ENCODE measurements at regions not wholly inside any gene's neighbourhood (a gene's known extent, or its start where the extent isn't known, plus 50 kb on each side); places are given as distances from the start of the nearest gene placed in this dataset.

DNA sequence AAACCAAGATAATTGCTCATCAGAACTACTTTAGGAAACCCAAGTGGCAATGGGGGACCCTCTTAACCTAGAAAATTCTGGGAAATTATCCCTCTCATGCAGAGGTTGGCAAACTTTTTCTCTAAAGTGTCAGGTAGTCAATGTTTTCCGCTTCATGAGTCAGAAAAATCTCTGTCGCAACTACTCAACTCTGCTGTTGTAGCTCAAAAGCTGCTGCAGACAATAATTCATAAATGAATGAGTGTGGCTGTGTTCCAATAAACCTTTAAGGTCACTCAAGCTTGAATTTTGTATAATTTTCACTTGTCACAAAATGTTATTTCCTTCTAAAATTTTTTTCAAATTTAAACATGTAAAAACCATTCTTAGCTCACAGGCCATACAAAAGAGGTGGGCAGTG is 193.4 kb upstream of the MID1 start:
- DNase-seq (ENCODE audit: low read depth), result no peak

DNA sequence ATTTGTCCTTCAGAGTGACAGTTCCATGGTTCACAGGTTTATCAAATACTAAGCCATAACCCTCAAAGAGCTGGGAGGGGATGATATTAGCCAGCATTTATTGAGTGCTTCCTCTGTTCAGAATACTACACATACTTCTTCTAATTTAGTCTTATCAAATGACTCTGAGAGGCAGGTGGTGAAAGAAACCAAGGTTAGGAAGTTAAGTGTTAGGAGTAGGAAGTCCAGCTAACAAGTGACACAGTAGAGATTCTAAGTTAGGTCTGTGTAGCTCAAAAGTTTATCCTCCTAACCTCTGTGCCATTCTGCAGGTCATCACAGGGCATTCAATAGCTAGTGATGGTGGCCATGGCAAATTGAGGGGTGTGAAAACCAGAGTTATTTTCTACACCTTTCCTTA is 198.3 kb upstream of the MID1 start:
- DNase-seq (ENCODE audit: low read depth), result no peak

DNA sequence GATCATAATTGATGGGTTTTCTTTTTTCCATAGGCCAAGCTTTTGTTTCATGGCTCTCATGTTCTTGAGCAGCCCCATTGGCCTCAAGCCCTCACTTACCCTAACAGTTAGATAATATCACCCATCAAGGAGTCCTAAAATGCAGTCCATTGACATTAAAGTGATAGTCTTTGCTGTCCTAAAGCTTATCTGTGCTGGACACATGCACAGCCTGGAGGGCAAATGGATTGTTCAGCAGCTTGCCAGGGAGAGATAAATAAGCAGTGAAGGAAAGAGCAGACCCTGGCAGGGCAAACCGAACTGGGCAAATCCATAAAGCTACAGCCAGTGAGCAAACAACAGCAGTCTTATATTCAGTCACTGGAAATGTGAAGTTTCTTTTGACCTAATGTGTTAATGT is 199.6 kb upstream of the MID1 start:
- DNase-seq (ENCODE audit: low read depth), result no peak

DNA sequence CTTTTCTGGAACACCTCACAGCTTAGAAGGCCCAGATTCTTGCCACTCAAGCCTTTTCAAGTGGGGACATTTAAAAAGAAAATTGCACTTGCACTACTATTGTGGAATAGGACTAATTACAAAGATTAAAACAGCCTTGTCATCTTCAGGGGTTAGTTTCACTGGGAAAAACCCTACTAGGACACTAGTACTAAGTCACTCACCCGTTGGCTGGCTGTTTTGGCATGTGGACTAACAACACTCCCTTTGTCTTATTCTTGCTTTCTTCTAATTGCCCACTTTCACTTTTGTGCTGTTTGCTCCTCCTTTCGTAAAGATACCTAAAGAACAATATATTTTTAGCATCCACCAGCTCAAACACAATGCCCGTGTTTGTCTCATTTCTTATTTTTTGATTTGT is 200.9 kb upstream of the MID1 start:
- DNase-seq (ENCODE audit: low read depth), result no peak

DNA sequence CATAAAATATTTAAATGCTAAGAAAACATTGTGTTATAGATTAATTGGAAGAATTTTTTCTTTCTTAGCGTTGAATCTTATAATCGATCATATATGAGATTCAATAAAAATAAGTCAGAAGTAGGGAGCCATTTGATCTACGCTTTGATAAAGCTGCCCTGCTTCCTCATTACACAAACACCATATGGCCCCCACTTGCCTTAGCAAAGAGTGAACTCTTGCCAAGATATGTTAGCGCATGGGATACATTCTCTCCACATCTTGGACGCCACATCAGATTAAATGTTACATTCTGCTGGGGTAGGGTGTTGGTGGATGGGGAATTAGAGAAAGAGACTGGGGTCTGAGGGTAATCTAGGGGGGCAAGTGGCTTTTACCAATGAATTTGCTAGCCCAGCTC is 207.7 kb upstream of the MID1 start:
- DNase-seq (ENCODE audit: low read depth), result no peak

DNA sequence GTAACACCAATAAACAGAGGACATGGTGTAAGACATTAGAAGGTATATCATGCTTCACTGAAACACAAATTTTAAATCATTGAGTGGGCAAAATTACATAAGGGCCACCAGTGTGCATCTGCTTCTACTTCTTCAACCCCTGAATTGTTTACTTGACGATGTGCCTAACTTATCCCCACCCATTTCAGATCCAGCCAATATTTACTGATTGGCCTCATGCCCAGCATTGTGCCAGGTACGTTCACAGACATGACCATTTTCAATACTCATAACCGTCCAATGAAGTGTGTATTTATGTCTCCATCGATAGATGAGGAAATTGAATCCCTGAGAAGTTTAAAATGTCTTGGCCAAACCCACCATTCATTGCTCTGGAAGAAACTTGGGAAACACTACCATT is 208.3 kb upstream of the MID1 start:
- DNase-seq (ENCODE audit: low read depth), result no peak

DNA sequence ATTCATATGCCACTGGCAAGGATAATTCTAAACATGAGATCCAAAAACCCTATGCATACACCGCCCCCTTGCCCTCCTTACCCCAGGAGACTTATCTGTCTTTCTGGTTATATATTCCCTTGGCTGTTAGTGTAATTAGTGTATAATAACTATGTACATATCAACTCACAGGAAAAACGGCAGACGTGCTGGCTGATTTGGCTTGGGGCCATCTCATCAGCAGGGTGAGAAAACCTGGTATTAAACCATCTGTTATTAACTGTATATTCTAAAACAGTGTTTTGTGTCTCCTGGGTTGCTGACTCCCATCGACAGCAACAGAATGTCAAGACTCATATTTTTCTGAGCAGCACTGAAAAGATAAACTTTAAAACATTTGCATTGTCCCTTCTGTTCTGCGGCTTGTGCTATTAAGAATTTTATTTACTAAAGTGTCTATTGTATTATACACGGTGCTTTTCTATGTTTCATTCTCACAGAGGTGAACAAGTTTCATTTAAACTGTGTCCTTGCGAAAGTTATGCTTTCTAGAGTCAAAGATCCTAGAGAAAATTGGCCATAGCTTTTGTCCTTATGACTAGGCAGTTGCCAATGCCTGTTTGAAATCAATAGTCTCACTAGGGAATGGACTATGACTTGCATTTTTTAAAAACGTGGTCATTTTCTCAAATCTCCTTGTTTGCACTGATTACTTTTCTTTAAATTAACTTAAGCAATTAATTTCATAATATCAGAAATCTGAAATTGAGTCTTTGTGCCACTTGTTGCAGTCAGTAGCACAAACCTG is 211.5 kb upstream of the MID1 start:
- DNase-seq (ENCODE audit: low read depth), result no peak

DNA sequence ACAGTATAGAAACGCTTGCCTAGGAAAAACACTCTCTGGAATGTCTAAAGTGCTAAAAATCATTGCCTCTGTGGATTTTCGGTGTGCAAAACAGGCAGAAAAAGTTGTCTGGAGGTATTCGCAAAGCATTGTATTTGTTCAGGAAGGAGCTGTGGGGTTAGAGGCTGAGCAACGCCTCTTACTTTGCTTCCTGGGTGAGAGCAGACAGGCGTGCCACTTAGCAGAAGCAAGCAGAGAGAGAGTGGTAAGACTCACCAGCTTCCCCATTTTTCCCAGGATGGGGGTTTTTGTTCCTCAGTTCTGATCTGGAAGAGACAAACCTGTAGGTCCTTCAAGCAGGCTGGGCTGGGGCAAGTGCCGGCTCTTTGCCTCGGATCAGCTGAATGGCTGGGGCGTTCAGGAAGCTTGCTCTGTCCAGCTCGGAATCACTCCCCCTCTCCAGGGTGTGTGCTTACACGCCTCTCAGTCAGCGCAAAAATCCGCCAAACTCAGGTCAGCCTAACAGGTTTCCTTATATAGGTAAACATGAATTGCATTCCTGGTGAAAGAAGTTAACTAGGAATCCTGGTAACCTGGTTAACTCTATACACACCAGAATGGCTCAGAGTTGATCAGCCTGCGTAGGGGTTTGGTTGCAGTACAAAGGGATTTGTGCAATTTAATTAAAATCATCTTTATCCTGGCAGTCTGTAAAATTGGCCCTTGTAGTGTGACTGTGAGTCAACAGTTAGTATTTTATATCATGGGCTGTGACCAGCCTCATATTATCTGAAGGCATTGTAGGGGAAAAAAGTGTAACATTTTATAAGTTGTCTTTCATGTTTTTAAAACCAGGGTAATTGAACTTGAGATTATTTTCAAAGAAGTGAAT is 213.1 kb upstream of the MID1 start:
- no peak for DNase-seq (ENCODE audit: low read depth)

DNA sequence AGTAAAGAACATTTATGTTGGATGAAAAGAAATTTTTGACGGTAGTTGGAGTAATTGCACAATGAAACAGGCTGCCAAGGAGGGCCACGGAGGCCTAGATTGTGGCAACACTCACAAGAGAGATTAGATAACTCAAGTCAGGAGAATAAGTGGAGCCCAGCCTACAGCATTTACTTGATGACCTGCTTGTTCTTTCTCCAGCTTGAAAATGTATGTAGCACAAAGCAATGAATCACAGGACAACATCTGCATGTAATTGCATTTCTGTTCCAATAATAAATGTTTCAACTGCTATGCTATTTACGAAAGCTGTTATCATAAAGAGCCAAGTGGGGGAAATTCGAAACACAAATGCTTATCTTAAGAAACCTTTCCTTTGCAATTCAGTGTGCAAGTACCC is 221.2 kb upstream of the MID1 start:
- DNase-seq (ENCODE audit: low read depth), result no peak

DNA sequence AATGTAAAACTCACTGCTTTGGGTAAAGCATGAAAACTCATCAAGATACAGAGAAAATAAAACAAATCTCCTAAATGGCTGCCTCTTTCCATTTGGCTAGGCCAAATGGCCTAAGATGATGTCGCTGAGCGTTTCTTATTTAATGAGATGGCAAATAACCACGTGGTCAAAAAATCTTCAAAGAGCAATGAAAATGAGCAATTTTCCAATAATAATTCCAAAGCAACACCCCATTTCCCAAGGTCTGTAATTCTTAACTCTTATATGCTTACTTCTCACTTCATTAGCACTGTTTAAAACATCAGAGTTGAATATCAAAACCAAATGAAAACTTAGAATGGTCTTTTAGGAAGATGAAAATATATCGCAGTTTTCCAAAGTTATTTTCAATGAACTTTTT is 222.3 kb upstream of the MID1 start:
- no peak for DNase-seq (ENCODE audit: low read depth)

DNA sequence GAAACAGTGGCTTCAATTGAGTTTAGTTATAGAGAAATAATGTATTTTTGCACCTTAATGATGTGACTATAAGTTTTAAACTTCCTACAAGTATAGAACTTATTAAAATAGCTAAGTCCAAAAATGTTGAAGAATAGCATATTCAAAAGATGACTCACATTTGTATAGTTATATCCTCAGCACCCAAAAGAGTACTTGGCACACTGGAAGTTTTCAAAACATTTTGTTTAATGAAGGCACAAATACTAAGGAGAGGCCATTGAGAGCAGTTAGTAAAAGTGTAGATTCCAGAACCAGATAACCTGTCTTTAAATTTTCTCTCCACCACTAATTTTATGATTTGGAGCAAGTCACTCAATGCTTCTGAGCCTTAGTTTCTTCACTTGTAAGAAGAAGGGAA is 226.9 kb upstream of the MID1 start:
- peak; percentile 1 for DNase-seq (ENCODE audit: low read depth)

DNA sequence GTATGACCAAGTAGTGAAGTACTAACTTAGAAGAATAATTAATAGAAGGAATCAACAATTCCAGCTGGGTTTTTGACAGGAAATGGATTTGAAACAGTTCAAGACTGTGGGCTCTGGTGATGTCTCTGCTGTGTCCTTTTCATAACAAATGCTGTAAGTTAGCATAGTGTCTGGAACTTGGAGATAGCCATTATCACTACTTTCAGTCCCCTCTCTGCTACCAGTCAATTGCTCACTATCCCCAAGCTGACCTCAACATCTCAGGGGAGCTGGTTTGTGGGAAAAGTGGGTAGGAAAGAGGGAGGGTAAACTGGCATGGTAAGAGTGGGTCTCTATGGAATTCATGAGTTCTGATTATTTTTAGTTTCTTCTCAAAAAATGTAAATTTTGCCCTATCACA is 231.4 kb upstream of the MID1 start:
- no peak for DNase-seq (ENCODE audit: low read depth)

DNA sequence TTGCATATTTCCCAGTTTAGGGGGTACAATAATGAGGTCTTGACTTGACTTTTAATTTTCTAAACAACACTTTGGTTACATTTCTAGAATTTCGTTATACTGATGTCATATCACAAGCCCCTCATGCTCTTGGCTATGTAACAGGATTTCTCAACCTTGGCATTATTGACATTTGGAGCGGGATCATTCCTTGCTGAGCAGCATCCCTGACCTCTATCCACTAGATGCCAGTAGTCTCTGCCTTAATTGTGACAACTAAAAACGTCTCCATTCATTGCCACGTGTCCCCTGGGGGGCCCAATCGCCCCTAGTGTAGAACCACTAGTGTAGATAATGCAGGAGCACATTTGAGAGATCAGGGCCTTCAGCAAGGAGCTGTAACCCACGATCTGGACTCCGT is 234.2 kb upstream of the MID1 start:
- DNase-seq (ENCODE audit: low read depth), result no peak

DNA sequence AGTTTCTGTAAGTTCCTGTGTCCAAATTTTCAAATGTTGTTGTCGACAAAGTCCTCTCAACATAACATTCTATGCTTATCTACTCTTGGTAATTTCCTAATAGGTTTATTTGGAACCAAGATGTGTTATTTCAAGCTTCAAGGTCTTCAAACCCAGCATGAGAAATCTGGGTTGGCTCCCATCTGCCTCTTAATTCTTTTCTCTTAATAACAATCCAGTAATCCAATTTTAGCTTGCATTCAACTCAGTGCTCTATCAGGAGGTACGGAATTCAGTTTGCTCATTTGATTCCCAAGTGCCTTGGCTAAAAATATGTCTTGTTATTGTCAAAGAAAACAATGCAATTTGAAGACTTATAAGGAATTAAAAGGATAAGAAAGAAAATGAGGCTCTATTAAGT is 235.5 kb upstream of the MID1 start:
- DNase-seq (ENCODE audit: low read depth), result no peak

DNA sequence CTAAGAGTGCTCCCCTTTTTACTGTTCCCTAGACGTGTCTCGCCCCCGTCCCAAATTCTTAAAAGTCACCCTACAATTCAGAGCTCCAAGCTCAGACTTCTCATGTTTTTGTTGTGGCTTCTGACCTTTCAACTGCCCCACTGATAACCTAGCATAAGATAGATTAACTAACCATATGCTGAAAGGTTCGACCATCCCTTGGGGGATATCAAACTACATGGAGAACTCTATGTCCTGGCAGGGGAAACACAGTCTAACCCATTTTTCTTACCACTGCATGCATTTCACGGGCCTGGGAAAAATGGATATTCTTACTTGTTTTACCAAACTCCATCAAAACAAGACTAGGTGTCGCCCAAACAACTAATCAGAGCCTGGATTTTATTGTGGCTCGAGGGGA is 236.4 kb upstream of the MID1 start:
- no peak for DNase-seq (ENCODE audit: low read depth)

DNA sequence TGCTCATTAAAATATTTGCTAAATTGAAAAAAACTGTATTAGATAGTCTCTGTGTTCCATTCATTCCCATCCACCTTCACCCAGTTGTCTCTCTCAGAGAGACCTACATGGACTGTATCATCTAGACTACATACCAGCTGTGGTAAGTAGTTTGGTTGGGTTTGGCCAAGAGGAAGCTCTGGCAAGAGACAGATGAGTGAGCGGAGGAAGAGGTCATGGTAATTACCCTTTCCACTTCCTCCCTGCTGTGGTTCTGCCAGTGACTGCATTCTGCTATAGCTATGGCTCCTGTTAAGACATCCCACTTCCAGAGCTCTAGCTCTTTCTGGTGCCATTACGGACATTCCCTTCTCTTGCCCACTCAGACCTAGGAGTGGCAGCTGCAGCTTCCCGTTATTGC is 239.0 kb upstream of the MID1 start:
- DNase-seq (ENCODE audit: low read depth), result no peak

DNA sequence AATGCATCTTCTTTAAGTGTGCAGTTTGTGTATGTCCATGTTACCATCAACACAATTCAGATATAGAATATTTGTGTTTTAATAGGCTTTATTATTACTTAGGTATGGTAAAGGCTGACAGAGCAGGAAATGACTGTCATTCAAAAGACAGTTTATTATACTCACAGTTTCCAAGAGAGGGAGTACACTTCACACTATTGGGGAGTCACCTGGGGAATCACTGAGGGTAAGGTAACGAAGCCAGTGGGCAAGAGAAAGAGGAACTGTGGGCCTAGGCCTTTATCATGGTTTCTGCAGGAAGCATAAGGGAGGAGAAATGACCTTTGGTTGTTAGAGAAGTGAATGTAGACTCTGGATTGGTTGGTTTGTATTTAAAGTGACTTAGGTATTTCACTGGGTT is 235.1 kb upstream of the HCCS start:
- no peak for DNase-seq (ENCODE audit: low read depth)

DNA sequence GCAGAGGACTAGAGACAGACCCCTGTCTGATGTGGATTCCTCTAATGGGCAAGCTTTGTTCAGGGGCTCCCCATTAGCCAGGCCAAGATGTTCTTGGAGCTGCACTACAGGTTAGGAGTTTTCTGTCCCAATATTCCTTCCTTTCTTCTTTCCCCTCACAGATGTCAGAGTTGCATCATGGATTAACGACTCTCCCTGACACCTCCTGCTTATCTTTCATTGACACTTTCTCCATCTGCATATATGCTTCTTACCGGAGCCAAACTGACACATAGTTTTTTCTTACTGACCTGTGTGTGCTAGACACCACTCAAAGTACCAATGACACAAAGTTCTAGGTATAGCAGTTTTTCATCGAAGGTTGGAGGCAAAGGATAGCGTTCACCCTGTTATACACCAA is 228.6 kb upstream of the HCCS start:
- no peak for DNase-seq (ENCODE audit: low read depth)

DNA sequence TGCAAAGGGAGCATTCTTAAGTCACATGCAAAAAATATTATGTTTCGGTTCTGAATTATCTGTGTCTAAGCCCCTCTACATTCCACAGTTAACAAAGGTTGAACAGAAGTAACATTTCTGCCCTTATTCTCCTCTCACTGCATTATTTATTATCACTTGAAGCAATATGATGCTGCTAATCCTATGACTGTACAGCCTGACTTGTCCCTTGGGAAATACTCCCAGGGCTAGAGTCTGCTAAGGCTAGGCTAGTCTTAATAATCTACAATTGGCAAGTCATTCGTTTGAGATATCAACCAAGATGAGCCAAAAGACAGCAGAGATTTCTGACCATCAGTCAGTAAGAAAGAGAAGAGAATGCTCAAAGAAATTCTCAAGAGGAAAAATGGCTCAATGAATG is 226.9 kb upstream of the HCCS start:
- peak; percentile 57 for DNase-seq (ENCODE audit: low read depth)

DNA sequence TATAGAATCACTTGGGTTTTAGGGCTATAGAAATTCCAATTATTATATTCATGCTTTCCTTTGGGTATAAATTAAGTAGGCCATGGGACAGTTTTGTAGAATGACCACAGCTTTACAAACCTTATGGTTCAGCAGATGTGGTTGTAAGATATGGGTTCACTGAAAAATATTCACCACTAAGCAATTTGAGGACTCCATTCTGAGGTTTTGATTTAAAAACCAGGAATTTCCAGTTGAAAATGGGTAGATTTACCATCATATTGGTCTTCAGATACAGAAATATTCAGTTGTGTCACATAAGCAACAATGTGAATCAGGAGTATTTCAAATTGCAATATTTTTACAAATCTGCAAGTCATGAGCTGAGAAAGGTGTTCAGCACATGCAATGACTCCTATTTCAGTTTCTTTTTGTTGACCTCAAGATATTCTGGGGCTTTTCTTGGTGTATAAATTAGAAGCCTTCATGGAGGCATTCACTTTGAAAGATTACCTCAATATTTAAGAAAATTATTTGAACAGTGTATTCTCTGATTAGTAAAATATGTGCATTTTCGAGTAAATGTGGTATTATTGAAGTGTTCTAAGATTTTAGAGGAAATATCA is 218.4 kb upstream of the HCCS start:
- DNase-seq (ENCODE audit: low read depth), result no peak

DNA sequence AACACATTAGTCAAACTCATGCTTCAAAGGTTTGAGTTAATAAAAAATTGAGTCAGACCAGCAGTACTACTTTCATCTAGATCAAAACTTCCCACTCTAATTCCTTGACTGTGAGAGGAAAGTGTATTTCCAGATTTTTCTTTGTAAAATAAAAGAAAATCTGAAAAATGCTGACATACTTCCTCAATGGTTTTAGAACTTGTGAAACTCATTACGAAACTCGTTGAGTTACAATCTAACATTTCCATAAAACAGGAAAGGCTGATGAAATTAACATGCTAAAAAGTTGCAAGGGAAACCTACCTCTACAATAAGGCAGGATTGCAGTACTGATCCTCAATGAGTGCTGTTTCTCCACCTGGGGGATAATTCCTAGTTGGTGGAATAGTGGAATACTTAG is 217.8 kb upstream of the HCCS start:
- no peak for DNase-seq (ENCODE audit: low read depth)

DNA sequence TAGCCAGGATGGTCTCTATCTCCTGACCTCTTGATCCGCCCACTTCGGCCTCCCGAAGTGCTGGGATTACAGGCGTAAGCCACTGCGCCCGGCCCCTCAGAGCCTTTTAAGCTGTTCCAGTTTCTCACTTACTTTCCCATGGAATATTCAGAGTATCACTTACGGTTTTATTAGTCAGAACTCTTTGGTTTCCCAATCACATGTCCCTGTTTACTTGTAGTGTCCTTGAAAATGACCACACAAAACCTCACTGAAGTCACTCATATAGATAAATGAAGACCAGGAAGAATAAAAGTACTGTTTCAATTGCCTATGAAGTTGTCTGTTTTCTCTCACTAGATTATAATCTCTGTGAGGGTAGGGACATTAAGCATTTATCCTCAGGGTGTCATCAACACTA is 217.2 kb upstream of the HCCS start:
- DNase-seq (ENCODE audit: low read depth), result no peak

DNA sequence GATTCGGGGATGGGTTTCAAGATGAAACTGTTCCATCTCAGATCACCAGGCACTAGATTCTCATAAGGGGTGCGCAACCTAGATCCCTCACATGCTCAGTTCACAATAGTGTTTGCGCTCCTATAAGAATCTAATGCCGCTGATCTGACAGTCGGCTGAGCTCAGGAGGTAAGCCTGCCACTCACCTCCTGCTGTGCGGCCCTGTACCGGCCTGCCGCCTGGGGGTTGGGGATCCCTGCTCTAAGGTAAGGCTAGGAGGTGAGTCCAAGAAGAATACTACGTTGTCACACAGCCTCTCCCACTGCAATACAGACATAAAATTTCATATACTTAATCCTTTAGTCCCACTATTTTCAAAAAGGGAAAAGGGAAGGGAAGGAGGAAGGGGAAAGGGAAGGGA is 213.4 kb upstream of the HCCS start:
- no peak for DNase-seq (ENCODE audit: low read depth)
